MCF 10A (cell line): ENCODE measurements at regions not wholly inside any gene's neighbourhood (a gene's known extent, or its start where the extent isn't known, plus 50 kb on each side); places are given as distances from the start of the nearest gene placed in this dataset.
"Not testable (repeated sequence)": the region's sequence is repeated elsewhere in the genome, so short reads cannot be mapped to it uniquely, and the experiment has no call there.

Source experiments
- BruUV-seq: library from RNA; stranded (reverse); fragments of 400-500 nt; replicated peaks from 2 replicates; lab custom pipeline; 2021; lab: Mats Ljungman, UMichigan
- CTCF ChIA-PET: fragments of 300-600 bp; sonication (Branson Sonifier 250); formaldehyde crosslinking; extraction: SDS; loops from one replicate; lab custom pipeline; 2021; ENCODE audit warnings: antibody characterized with exemption, inconsistent platforms; lab: Yijun Ruan, JAX
- POLR2A ChIA-PET: fragments of 300-600, 350-650 bp; sonication (Branson Sonifier 250); formaldehyde crosslinking; extraction: SDS; loops from one replicate; lab custom pipeline; 2020; ENCODE audit warnings: antibody characterized with exemption, inconsistent platforms; lab: Yijun Ruan, JAX
- DNase-seq: peaks from one replicate; pipeline ENCODE4 v3.0.0-alpha.2; 2018; ENCODE audit not compliant: unreplicated experiment
- H3K27ac Mint-ChIP-seq: one replicate; pipeline ENCODE4 v1.8.0; 2022; ENCODE audit warnings: mild to moderate bottlenecking, low read depth, mixed read lengths; ENCODE audit not compliant: unreplicated experiment
- H3K27me3 Mint-ChIP-seq: one replicate; pipeline ENCODE4 v1.8.0; 2022; ENCODE audit warnings: mixed read lengths; ENCODE audit not compliant: insufficient read depth, unreplicated experiment
- H3K36me3 Mint-ChIP-seq: one replicate; pipeline ENCODE4 v1.8.0; 2022; ENCODE audit warnings: mild to moderate bottlenecking, moderate library complexity, mixed read lengths; ENCODE audit not compliant: insufficient read depth, unreplicated experiment
- H3K4me1 Mint-ChIP-seq: one replicate; pipeline ENCODE4 v1.8.0; 2022; ENCODE audit warnings: mixed read lengths; ENCODE audit not compliant: insufficient read depth, unreplicated experiment
- H3K4me3 Mint-ChIP-seq: one replicate; pipeline ENCODE4 v1.8.0; 2022; ENCODE audit warnings: mild to moderate bottlenecking, moderate library complexity, mixed read lengths; ENCODE audit not compliant: unreplicated experiment
- H3K9me3 Mint-ChIP-seq: one replicate; pipeline ENCODE4 v1.8.0; 2022; ENCODE audit warnings: mixed read lengths; ENCODE audit not compliant: unreplicated experiment
- intact Hi-C: fragments of 100-400 bp; cut with micrococcal nuclease; formaldehyde crosslinking; loops from 2 replicates; pipeline ENCODE4 v1.14.1; 2022
- TF ChIP-seq, protein P1 (sequence below): fragments of 200-600 bp; IDR thresholded peaks from one replicate; pipeline ENCODE4 v1.8.0; 2022; ENCODE audit warnings: antibody characterized with exemption, mild to moderate bottlenecking; ENCODE audit not compliant: unreplicated experiment

DNA sequence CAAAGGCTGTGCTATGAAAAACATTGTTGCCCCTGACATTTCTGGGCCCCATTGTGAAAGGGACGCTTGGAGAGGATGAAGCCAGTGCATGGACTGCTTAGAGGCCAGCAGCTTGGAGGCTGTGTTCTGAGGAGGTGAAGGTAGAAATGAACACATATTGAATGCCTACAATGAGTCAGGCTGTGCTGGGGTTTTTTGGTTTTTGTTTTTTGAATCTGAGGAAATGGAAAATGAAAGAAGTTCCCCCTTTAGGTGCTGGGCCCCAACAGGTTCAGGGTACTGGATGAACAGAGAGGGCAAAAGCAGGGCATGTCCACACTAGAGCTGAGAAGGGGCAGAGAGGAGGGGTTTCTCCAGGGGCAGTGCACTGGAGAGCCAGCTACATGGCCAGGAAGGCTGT, 166.1 kb upstream of the API5 start:
- CTCF ChIA-PET, result interaction anchor here (1.4 kb wide), 1 partner anchor 137 kb away, joined by 3 read pairs; no protein-coding TSS in a partner anchor
- intact Hi-C loops, result no loop called here
- Mint-ChIP-seq H3K9me3 (no peaks in the 10 kb centered on the region), H3K4me1 (peaks cover 9% of the 10 kb centered on the region), H3K27me3 (no peaks in the 10 kb centered on the region), H3K4me3 (no peak overlapping the region), H3K27ac (no peak overlapping the region), H3K36me3 (no peaks in the 10 kb centered on the region)
- POLR2A ChIA-PET, result no interaction called here
- no TSS peak for BruUV-seq
- TF ChIP-seq, protein P1, sequence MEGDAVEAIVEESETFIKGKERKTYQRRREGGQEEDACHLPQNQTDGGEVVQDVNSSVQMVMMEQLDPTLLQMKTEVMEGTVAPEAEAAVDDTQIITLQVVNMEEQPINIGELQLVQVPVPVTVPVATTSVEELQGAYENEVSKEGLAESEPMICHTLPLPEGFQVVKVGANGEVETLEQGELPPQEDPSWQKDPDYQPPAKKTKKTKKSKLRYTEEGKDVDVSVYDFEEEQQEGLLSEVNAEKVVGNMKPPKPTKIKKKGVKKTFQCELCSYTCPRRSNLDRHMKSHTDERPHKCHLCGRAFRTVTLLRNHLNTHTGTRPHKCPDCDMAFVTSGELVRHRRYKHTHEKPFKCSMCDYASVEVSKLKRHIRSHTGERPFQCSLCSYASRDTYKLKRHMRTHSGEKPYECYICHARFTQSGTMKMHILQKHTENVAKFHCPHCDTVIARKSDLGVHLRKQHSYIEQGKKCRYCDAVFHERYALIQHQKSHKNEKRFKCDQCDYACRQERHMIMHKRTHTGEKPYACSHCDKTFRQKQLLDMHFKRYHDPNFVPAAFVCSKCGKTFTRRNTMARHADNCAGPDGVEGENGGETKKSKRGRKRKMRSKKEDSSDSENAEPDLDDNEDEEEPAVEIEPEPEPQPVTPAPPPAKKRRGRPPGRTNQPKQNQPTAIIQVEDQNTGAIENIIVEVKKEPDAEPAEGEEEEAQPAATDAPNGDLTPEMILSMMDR, result no peak
- no peak for DNase-seq

GRCh38 chr11:43150697-43151096, 161.1 kb upstream of the API5 start:
- H3K4me1 Mint-ChIP-seq, result peaks cover 4% of the 10 kb centered on the region
- no peak for DNase-seq
- POLR2A ChIA-PET, result no interaction called here
- H3K27ac Mint-ChIP-seq, result no peak overlapping the region
- H3K9me3 Mint-ChIP-seq, result no peaks in the 10 kb centered on the region
- H3K36me3 Mint-ChIP-seq, result no peaks in the 10 kb centered on the region
- TF ChIP-seq, protein P1, result no peak
- no peak overlapping the region for H3K4me3 Mint-ChIP-seq
- CTCF ChIA-PET, result interaction anchor here (0.7 kb wide), 1 partner anchor 285 kb away, joined by 4 read pairs; no protein-coding TSS in a partner anchor
- intact Hi-C loops, result no loop called here
- H3K27me3 Mint-ChIP-seq, result peaks cover 15% of the 10 kb centered on the region
- BruUV-seq, result no TSS peak

- TF ChIP-seq, protein P1, result no peak
- Mint-ChIP-seq H3K4me1 (peaks cover 6% of the 10 kb centered on the region), H3K9me3 (peaks cover 17% of the 10 kb centered on the region), H3K4me3 (no peak overlapping the region), H3K27me3 (no peaks in the 10 kb centered on the region), H3K36me3 (no peaks in the 10 kb centered on the region), H3K27ac (no peak overlapping the region)
- no TSS peak for BruUV-seq
- intact Hi-C loops, result no loop called here
- ChIA-PET POLR2A (interaction anchor here (0.6 kb wide), 1 partner anchor 545 kb away, joined by 3 read pairs; no protein-coding TSS in a partner anchor), CTCF (interaction anchor here (0.6 to 1.2 kb wide), 4 partner anchors 12 to 872 kb away, joined by 3 to 4 read pairs (median 4); no protein-coding TSS in a partner anchor)
- DNase-seq, result no peak
Measured at GRCh38 chr11:43164831-43165230, 147.0 kb upstream of the API5 start.

GRCh38 chr11:43165393-43165792, 146.4 kb upstream of the API5 start:
- Mint-ChIP-seq H3K4me3 (peak overlapping the region; percentile 47), H3K9me3 (peaks cover 17% of the 10 kb centered on the region)
- POLR2A ChIA-PET, result interaction anchor here (0.6 kb wide), 1 partner anchor 546 kb away, joined by 3 read pairs; no protein-coding TSS in a partner anchor
- BruUV-seq, intact Hi-C loops, H3K36me3 Mint-ChIP-seq, DNase-seq, H3K27ac Mint-ChIP-seq, H3K4me1 Mint-ChIP-seq, H3K27me3 Mint-ChIP-seq: not testable (repeated sequence)
- CTCF ChIA-PET, result interaction anchor here (0.9 to 1.2 kb wide), 3 partner anchors 12 to 872 kb away, joined by 3 to 4 read pairs (median 4); no protein-coding TSS in a partner anchor

GRCh38 chr11:43168241-43168640, 143.6 kb upstream of the API5 start:
- DNase-seq, H3K4me1 Mint-ChIP-seq, H3K27me3 Mint-ChIP-seq, POLR2A ChIA-PET, H3K4me3 Mint-ChIP-seq, H3K36me3 Mint-ChIP-seq, BruUV-seq, intact Hi-C loops, H3K27ac Mint-ChIP-seq: not testable (repeated sequence)
- H3K9me3 Mint-ChIP-seq, result peaks cover 17% of the 10 kb centered on the region
- CTCF ChIA-PET, result interaction anchor here (1.6 kb wide), 1 partner anchor 111 kb away, joined by 3 read pairs; no protein-coding TSS in a partner anchor
